HG02885 (cell line): ENCODE measurements at regions not wholly inside any gene's neighbourhood (a gene's known extent, or its start where the extent isn't known, plus 50 kb on each side); places are given as distances from the start of the nearest gene placed in this dataset.

Source experiments
- ATAC-seq: cut with Tn5 transposase; IDR thresholded peaks from one replicate; pipeline ENCODE4 v1.9.1; 2021; ENCODE audit warnings: mild to moderate bottlenecking; ENCODE audit not compliant: unreplicated experiment, poor library complexity

GRCh38 chr4:151842430-151843079 lies 81.7 kb upstream of the GATB start:
- no peak for ATAC-seq

- no peak for ATAC-seq
Measured at GRCh38 chr4:151841107-151841506, 80.3 kb upstream of the GATB start.

GRCh38 chr4:151835467-151835866 lies 74.7 kb upstream of the GATB start:
- ATAC-seq: no peak

- peak; percentile 80 for ATAC-seq
Measured at GRCh38 chr4:151833174-151833573, 72.4 kb upstream of the GATB start.

GRCh38 chr4:151831526-151831925 lies 70.7 kb upstream of the GATB start:
- ATAC-seq: no peak

- peak; percentile 33 for ATAC-seq
Measured at GRCh38 chr4:151830168-151830567, 69.4 kb upstream of the GATB start.

- no peak for ATAC-seq
Measured at GRCh38 chr4:151829309-151829708, 68.5 kb upstream of the GATB start.

GRCh38 chr4:151824656-151825055 lies 63.8 kb upstream of the GATB start:
- no peak for ATAC-seq

- no peak for ATAC-seq
Measured at GRCh38 chr4:151822331-151822730, 61.5 kb upstream of the GATB start.

GRCh38 chr4:151820004-151820403 lies 59.2 kb upstream of the GATB start:
- ATAC-seq: no peak

- ATAC-seq: no peak
Measured at GRCh38 chr4:151811403-151811802, 50.6 kb upstream of the GATB start.
